ENCODE measurements at regions not wholly inside any gene's neighbourhood (a gene's known extent, or its start where the extent isn't known, plus 50 kb on each side); places are given as distances from the start of the nearest gene placed in this dataset.
A peak's percentile ranks its signal among the peaks of the same experiment; 100 is the strongest.

DNA sequence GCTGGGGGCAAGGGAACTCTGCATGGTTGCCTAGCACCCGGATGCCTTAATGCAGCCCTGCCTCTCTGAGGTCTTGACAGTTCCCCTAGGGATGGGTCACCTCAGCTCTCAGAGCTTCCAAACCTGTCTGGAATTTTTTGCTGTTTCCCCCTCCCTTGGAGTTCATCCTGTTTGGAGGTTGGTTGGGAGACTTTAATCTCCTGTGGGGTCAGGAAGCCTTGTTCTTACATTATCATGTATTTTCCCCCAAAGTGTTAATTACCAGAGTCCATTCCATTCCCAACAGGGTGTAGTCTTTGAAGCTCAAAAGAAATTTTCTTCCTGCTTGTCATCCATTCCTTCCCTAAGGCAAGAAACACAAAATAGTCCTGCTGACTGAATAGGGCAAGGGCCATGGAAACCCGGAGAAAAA, 150.3 kb upstream of the SPRY4 start:
- DNase-seq (ENCODE audit: low read depth, low spot score): no peak

DNA sequence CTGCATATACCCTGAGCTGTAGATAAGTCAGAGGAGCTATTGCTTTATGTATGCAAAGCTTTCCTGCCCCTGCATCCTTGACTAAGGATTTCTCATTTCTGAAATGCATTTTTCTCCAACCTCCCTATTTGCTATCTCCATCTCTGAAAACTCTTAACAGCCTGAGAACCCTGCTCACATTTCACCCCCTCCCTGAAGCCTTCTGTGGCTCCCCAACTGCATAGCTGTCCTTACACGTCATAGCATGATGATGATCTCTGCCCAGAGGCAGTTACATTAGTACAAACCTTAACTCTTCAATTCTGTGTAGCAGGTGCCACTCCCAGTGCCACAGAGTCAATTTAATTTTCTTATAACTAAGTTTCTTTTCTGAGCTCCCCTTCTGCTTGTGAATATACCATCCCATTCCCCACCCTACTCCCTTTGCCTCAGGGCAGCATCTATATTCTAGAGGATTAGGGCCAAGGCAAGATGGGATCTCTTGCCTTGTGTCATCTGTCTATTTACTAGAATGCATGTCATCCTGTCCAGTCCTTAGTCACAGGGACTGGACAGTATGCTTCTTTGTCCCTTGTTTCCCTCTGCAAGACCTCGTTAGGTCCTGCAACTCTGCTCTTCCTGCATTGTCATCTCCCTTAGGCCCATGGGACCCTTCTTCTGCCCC, 149.7 kb upstream of the SPRY4 start:
- DNase-seq (ENCODE audit: low read depth, low spot score): no peak

DNA sequence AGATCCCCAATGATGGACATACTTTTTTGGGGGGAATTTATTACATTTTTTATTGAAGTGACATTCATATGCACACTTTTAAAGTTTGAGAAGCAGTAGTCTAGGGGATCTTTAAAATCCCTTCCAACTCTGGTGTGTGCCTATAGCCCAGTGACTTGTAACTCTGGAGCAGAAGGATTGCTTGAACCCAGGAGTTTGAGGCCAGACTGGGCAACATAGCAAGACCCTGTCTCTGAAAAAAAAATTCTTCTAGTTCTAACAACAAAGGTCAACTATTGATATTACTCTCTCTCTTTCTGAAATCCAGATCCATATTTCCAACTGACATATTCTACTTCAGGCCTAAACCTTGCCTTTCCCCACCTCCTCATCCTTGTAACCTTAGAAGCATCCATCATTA, 148.2 kb upstream of the SPRY4 start:
- no peak for DNase-seq (ENCODE audit: low read depth, low spot score)

DNA sequence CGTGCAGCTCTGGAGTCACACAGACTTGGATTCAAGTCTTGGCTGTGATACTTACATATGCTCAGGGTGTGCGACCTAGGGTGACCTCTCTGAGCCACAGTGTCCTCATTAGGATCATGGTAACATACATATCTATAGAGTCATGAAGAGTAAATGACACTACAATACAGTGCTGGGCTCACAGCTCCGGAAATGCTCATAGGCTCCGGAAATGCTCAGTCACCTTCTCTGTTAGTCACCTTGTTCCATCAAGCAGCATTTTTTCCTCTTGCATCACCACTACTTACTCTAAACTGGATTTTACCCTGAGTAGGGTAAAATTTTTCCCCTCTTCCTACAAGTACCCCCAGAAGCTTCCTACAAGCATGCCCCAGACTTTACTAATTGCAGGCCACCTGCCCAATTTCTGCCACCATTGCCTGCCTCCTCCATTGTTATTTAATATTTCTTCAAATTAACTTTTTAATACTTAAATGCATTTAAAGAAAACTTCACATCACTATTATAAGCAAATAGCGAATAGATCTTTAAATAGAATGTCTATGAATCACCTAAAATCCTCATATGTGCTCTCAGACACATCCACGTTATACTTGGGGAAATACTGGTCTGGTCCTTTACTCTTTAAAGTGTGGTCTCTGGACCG, 147.6 kb upstream of the SPRY4 start:
- peak; percentile 68 for DNase-seq (ENCODE audit: low read depth, low spot score)

DNA sequence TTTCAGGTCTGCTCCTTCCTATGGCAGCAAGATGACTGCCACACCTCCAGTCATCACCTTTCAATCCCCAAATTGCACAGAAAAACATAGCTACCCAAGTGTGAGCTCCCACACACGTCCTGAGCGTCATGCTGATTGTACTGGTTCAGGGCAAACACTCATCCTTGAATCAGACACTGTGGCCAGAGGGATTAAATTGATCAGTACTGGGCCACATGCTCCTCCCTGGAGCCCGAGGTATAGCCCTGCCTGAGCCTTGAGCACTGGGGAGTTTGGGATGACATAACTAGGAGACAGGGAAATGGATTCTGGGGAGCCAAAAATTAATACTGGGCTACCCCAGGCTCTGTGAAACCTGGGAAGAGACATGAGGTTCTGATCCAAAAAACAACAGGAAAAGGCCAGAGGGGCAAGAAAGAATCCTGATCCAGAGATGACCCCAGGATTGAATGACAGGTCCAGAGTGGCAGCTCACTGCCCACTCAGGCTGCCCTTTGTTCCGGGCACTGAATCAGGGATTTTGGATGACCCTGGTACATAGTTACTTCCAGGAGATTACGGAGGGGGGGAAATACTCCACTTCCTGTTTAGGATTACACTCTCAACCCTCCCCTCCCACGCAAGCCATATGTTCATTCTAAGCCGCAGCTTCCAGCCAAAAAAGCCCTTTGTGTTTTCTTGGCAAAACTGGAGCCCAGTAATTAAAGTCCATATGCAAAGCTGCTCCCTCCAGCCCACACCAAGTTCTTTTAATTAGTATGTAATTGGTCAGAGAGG, 141.6 kb upstream of the SPRY4 start:
- DNase-seq (ENCODE audit: low read depth, low spot score): no peak

DNA sequence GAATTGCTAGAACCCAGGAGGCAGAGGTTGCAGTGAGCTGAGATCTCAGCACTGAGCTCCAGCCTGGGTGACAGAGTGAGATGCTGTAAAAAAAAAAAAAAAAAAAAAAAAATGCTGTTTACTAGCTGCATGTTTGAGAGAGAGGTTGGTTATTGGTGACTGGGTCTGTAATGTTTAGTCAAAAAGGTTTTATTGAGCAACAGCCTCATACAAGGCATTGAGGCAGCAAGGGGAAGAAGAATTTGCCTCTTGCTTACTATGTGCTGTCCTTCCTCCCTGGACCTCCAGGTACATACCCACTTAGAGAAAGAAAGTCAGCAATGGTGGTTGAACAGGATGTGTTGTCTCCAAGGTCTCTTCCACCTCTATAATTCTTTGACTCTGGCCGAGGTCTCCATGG, 140.7 kb upstream of the SPRY4 start:
- DNase-seq (ENCODE audit: low read depth, low spot score): no peak

DNA sequence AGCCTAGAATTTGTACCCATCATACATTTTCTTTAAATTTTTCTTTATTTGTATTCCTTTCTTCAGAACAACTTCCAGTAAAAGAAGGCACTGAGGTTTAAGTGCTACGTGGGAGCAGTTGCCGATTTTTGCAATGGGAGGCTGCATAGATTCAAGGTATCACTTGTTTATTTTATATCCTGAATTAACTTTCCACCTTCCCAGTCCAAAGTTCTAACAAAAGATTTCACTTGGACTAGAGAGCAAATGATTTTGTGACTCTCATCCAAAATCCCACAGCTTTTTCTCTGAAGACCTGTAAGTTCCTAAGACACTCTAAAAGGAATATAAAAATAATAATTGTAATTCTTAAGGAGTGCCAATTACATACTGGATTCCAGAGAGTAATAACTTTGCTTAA, 139.1 kb upstream of the SPRY4 start:
- no peak for DNase-seq (ENCODE audit: low read depth, low spot score)

DNA sequence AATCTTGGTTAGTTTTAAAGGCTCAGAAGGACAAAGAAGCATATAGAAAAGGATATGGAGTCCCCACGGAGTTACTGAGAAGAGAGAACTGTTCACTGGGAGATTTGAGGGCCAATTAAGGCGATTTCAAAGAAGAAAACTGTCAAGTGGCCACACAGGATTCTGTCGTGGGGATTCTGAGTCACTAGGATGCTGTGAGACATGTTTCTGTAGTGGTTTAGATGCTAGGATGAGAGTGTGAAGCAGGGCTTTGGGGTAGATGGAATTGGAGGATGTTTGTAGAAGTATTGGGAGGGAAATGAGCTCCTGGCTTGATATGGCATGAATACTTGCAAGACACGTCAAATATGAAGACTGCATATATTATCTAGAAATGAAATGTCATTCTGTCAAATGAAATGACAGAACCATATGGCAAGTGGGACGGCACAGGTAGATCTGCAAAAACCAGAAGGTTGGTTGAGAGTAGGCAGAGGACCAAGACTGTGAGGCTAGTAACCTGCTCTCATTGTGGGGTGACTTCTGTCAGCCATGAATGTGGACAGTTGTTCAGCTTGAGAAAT, 136.3 kb upstream of the SPRY4 start:
- DNase-seq (ENCODE audit: low read depth, low spot score): no peak

DNA sequence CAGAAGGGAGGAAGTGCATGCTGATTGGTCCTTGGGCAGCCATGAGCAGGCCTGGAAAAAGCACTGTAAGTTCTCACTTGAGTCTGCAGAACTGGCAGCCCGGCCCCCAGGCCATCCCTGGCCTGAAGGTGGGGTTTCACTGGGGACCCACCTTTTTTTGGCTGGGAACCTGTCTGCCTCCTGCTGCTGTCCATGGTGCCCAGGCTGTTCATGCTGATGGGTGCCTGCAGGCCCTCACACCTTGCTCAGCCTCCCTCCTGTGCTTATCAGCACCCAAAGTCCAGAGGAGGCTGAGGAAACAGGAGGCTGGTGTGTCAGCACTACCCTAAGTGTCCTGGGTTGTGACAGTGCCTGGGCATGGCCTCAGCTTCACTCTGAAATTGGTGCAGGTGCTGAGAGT, 134.4 kb upstream of the SPRY4 start:
- DNase-seq (ENCODE audit: low read depth, low spot score): no peak

DNA sequence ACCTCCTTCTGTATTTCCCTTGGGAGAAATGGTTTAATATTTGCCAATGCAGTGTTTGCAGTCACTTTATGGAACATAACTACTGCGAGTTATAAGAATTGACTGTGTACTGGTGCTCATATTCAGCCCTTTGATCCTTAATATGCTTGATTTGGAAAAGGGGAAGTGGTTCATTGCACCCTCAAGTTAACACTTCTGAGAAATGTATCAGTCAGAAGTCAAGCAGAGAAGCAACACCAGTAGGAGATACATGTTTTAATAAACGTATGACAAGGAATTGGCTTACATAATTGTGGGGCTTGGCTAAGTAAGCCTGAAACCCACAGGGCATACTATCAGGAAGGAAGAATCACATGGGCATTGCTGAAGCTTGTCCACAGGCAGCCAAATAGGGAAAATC, 131.0 kb upstream of the SPRY4 start:
- no peak for DNase-seq (ENCODE audit: low read depth, low spot score)

DNA sequence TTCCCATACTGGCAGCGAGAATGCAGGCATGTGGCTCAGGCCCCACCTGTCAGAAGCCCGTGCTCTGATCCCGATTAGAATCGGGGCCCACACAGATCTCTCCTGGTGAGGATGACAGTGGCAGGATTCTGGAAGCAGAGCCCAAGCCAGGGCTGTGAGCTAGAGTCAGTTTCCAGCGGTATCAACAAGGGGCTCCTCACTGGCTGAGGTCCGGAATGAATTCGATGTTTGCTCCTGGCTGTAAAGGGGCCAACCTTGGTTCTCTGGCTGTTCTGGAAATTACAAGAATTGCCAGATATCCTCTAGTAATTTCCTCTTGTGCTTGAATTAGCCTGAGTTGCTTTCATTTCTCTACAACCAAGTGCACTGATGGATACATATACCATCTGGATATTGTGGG, 129.1 kb upstream of the SPRY4 start:
- no peak for DNase-seq (ENCODE audit: low read depth, low spot score)

DNA sequence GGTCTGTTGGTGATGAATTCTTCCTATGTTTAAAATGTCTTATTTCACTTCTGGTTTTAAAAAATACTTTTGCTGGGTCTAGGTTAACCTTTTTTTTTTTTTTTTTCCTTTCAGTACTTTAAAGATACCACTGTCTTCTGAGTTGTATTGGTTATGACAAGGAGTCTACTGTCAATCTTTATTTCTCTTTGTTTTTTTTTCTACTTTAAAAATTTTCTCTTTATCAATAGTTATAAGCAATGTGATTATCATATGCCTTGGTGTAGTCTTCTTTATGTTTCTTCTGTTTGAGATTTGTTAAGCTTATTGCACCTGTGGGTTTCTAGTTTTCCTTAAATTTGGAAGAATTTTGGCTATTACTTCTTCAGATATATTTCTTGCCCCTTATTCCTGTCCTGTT, 125.6 kb upstream of the SPRY4 start:
- no peak for DNase-seq (ENCODE audit: low read depth, low spot score)

DNA sequence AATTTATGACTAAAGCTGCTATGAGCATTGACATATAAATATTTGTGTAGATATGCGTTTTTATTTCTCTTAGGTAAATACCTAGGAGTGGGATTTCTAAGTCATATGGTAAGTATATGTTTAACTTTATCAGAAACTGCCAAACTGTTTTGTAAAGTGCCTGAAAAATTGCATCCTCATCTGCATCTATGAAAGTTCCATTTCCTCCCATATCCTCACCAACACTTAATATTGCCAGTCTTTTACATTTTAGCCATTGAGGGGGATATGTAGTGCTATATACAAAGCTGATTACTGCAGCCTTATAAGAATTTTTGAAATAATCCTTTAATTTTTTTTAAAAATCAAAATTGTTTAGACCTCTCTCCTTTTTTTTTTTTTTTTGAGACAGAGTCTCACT, 123.1 kb upstream of the SPRY4 start:
- DNase-seq (ENCODE audit: low read depth, low spot score): no peak

DNA sequence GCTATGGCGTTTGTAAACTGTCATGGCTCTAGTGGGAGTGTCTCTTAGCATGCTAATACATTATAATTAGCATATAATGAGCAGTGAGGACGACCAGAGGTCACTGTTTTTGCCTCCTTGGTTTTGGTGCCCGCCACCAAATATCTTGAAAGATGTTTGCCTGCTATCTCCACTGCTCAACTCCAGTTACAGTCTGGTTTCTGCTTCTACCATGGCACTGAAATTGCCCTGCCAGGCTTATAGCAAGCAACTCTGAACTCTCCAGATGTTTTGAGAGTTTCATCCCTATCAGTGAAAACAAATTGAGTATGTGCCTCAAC, 122.1 kb upstream of the SPRY4 start:
- no peak for DNase-seq (ENCODE audit: low read depth, low spot score)

DNA sequence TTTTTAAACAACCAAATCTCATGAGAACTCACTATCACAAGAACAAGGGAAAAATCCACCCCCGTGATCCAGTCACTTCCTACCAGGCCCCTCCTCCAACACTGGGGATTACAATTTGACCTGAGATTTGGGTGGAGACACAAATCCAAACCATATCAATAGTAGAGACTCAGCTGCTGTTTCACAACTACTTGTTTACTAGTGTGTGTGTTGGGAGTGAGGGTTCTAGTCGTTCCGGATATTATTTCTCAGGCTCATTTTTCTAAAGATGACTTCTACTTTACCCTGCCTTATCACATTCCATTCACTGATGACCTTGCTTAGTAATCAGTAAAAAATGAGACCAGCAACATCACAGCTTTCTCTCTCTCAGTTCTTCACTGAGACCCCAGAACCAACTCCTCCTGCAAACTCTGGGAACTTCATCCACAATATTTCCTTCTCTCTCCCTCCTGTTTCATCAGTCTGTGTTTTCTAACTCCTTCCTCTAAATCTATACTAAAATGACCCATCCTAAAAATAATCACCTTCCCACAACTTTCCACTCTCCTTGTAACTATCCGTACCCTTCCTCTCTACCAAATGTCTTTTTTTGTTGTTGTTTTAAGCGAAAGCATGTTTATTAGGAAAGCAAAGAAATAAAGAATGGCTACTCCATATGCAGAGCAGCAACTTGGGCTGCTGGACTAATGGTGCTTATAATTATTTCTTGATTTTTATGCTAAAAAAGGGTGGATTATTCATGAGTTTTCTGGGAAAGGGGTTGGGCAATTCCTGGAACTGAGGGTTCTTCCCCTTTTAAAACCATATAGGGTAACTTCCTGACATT, 121.5 kb upstream of the SPRY4 start:
- peak; percentile 57 for DNase-seq (ENCODE audit: low read depth, low spot score)

DNA sequence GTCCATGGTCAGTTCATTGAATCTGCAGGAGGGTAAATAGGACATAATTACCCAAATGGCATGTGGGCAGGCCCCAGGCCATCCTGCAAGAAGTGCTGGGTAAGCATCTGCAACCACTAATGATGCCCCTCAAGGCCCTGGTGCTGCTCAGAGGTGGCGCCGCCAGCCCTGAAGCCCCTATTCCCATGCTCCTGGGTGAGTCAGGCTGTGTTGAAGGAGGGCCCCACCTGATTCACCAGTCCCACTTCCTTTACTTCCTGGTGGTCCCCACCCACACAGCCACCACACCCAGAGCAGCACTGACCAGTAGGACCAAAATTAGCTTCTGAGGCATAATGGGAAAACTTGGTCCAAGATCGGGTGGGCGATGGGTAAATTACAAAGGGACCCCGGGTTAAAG, 120.4 kb upstream of the SPRY4 start:
- no peak for DNase-seq (ENCODE audit: low read depth, low spot score)

DNA sequence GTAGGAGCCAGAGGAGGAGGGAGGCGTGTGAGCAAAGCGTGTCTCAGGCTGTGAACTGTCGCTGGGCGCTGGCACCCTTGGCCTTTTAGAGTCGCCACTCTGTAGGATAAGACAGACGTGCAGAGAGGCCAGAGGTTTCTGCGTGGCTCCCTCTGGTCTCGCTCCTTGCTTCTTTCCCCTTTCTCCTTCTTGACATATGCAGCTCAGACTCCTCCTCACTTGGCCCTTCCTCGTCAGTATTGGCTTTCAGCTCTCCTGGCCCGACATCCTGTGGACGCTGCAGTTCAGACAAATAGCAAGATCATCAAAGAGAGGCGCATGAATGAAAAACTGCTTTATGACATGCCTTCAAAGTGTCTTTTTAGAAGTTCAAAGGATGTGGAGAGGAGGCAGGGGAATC, 116.8 kb upstream of the SPRY4 start:
- no peak for DNase-seq (ENCODE audit: low read depth, low spot score)

DNA sequence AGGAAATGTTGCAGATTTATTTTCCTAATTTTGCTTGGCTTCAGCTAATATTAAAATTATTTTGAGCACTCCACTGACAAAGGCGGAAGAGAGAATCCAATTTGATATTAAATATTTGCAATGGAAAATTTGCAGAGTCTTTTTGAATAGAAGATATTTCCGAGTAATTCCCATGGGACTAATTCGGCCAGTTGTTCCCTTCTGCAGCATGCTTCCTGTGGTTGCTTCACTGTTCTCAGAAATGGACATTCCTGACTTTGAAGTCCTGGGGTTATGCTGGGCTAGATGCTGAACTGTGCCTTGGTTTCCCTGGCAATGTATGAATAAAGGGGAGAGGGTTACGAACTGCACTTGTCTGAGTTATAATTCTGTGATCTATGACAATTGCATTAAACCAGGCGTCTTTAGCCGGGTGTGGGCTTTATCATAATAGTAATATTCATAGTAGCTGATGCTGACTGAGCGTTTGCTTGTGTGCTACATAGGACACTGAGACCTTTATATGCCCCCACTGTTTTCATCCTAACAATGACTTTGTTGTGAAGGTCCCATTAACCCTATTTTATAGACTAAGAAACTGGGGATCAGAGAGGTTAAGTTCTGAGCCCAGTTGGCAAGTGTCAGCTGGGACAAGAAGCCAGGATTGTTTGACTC, 114.5 kb upstream of the SPRY4 start:
- DNase-seq (ENCODE audit: low read depth, low spot score): no peak

DNA sequence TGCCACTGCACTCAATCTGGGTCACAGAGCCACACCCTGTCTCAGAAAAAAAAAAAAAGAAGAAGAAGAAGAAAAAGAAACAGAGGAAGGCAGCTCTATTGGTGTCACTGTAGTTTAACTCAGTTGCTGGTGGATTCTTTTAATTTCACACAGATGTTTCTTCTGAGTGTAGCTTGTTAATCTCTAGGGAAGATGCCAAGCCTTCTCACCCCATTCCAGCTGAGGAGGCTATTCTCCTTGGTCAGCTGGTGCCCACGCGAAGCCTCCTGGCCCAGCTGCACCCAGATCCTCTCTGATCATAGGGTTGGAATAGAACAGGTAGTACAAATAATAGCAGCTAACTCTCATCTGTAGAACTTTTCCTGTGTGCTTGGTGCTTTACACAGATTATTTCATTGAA, 113.8 kb upstream of the SPRY4 start:
- DNase-seq (ENCODE audit: low read depth, low spot score): no peak

DNA sequence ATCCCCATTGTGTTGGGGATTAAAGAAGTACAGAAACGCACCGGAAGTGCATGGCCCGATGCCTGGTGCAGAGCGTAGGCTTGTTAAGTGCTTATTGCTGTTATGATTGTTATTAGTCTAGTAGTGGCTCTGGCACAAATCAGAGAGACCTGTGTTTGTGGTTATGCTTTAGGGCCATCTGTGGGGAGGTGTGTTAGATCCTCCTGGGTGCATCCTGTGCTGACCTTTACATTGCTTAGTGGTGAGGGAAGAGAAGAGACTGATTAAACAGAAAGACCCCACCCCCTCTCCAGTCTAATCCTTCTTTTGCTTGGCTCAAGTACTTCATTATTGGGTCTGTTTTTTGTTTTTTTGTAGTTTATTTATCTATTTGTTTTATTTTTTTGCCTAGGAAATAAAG, 112.7 kb upstream of the SPRY4 start:
- DNase-seq (ENCODE audit: low read depth, low spot score): no peak

DNA sequence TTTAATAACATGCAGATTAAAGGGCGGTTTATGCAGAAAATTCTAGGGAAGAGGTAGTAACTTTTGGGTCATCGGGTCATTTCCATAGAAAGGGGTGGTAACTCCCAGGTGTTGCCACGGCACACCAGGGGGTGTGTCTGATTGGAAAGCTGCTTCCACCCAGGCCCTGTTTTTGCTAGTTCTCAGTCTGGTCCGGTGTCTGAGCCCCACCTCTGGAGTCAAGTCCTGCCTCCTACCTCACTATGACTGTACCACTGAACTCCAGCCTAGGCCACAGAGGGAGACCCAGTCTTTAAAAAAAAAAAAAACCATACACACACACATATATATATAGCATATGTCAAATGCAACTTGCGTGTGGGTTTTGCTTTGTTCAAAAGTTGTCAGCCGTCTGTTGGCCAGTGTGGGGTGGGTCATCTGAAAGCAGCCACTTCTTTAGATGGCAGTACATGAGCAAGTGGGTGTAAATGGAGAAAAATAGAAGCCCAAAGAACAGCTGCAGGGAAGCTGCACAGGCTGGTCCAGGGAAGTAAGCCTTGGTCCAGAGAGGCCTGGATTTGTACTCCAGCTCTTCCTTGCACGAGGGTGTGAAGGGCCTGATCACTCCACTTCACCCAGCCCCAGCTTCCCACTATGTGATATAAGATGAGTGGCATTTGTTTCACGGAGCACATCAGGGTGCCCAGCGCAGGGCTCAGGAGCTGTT, 110.7 kb upstream of the SPRY4 start:
- DNase-seq (ENCODE audit: low read depth, low spot score): no peak
